Activated CD8-positive, alpha-beta T cell treated with anti-CD3 and anti-CD28 coated beads for 36 hours (primary cell): ENCODE measurements at regions not wholly inside any gene's neighbourhood (a gene's known extent, or its start where the extent isn't known, plus 50 kb on each side); places are given as distances from the start of the nearest gene placed in this dataset.

Experiments
- ATAC-seq: fragments of 200-7000 bp; cut with Tn5 transposase; one replicate; pipeline ENCODE4 v1.10.0; 2021; ENCODE audit warnings: mild to moderate bottlenecking, moderate library complexity
- CTCF ChIA-PET: fragments of 350-600 bp; sonication (Branson Sonifier 250); formaldehyde crosslinking; loops from one replicate; lab custom pipeline; 2021; ENCODE audit warnings: antibody characterized with exemption; lab: Charles Lee
- POLR2A ChIA-PET: fragments of 350-600 bp; sonication (Branson Sonifier 250); formaldehyde crosslinking; loops from one replicate; lab custom pipeline; 2021; ENCODE audit warnings: antibody characterized with exemption; lab: Charles Lee
- DNase-seq: peaks from one replicate; pipeline ENCODE4 v3.0.0-alpha.2; 2020
- H3K27ac Mint-ChIP-seq: one replicate; pipeline ENCODE4 v1.8.0; 2021; ENCODE audit warnings: mild to moderate bottlenecking, mixed read lengths
- H3K27me3 Mint-ChIP-seq: one replicate; pipeline ENCODE4 v1.8.0; 2021; ENCODE audit warnings: mixed read lengths
- H3K36me3 Mint-ChIP-seq: one replicate; pipeline ENCODE4 v1.8.0; 2021; ENCODE audit warnings: low read depth, mixed read lengths
- H3K4me1 Mint-ChIP-seq: one replicate; pipeline ENCODE4 v1.8.0; 2021; ENCODE audit warnings: low read depth, mixed read lengths
- H3K4me3 Mint-ChIP-seq: one replicate; pipeline ENCODE4 v1.8.0; 2021; ENCODE audit warnings: mild to moderate bottlenecking, moderate library complexity, mixed read lengths
- H3K9me3 Mint-ChIP-seq: one replicate; pipeline ENCODE4 v1.8.0; 2021; ENCODE audit warnings: mixed read lengths
- CTCF ChIP-seq: fragments of 200-600 bp; IDR thresholded peaks from one replicate; pipeline ENCODE4 v1.8.0; 2022; ENCODE audit warnings: antibody characterized with exemption, mild to moderate bottlenecking
- intact Hi-C: fragments of 100-400 bp; cut with micrococcal nuclease; formaldehyde crosslinking; loops from one replicate; pipeline ENCODE4 v1.10.0; 2022

- ChIA-PET POLR2A (no interaction called here), CTCF (no interaction called here)
- Mint-ChIP-seq H3K36me3 (no peaks in the 10 kb centered on the region), H3K27me3 (no peaks in the 10 kb centered on the region), H3K4me3 (no peak overlapping the region), H3K9me3 (no peaks in the 10 kb centered on the region), H3K4me1 (no peaks in the 10 kb centered on the region), H3K27ac (no peak overlapping the region)
- DNase-seq (no peak), ATAC-seq (no peak)
- no peak for TF ChIP-seq CTCF
- intact Hi-C loops: no loop called here
These were observed 147.2 kb upstream of the CELF4 start for GRCh38 chr18:37712776-37713175.

GRCh38 chr18:37711766-37712505 is 146.3 kb upstream of the CELF4 start:
- ATAC-seq (no peak), DNase-seq (no peak)
- Mint-ChIP-seq H3K4me3 (no peak overlapping the region), H3K36me3 (no peaks in the 10 kb centered on the region), H3K4me1 (no peaks in the 10 kb centered on the region), H3K27ac (no peak overlapping the region), H3K9me3 (no peaks in the 10 kb centered on the region), H3K27me3 (no peaks in the 10 kb centered on the region)
- CTCF ChIA-PET: no interaction called here
- no peak for TF ChIP-seq CTCF
- POLR2A ChIA-PET: no interaction called here
- intact Hi-C loops: no loop called here

GRCh38 chr18:37710726-37711125 is 145.1 kb upstream of the CELF4 start:
- ChIA-PET POLR2A (no interaction called here), CTCF (no interaction called here)
- no peak overlapping the region for H3K4me3 Mint-ChIP-seq
- intact Hi-C loops: no loop called here
- DNase-seq (no peak), ATAC-seq (no peak)
- no peak overlapping the region for H3K27ac Mint-ChIP-seq
- no peaks in the 10 kb centered on the region for H3K9me3 Mint-ChIP-seq
- no peak for TF ChIP-seq CTCF
- no peaks in the 10 kb centered on the region for H3K27me3 Mint-ChIP-seq
- no peaks in the 10 kb centered on the region for H3K36me3 Mint-ChIP-seq
- H3K4me1 Mint-ChIP-seq: no peaks in the 10 kb centered on the region

GRCh38 chr18:37709740-37710139 is 144.1 kb upstream of the CELF4 start:
- Mint-ChIP-seq H3K27me3 (no peaks in the 10 kb centered on the region), H3K36me3 (no peaks in the 10 kb centered on the region), H3K9me3 (no peaks in the 10 kb centered on the region), H3K4me1 (no peaks in the 10 kb centered on the region), H3K4me3 (no peak overlapping the region), H3K27ac (no peak overlapping the region)
- CTCF ChIA-PET: no interaction called here
- ATAC-seq (no peak), DNase-seq (no peak)
- TF ChIP-seq CTCF: no peak
- intact Hi-C loops: no loop called here
- POLR2A ChIA-PET: no interaction called here

GRCh38 chr18:37705016-37705415 is 139.4 kb upstream of the CELF4 start:
- Mint-ChIP-seq H3K9me3 (no peaks in the 10 kb centered on the region), H3K36me3 (no peaks in the 10 kb centered on the region), H3K27ac (no peak overlapping the region), H3K27me3 (peaks cover 3% of the 10 kb centered on the region), H3K4me1 (no peaks in the 10 kb centered on the region), H3K4me3 (no peak overlapping the region)
- DNase-seq (no peak), ATAC-seq (no peak)
- ChIA-PET CTCF (no interaction called here), POLR2A (no interaction called here)
- no peak for TF ChIP-seq CTCF
- intact Hi-C loops: no loop called here
